ENCODE measurements at regions not wholly inside any gene's neighbourhood (a gene's known extent, or its start where the extent isn't known, plus 50 kb on each side); places are given as distances from the start of the nearest gene placed in this dataset.

DNA sequence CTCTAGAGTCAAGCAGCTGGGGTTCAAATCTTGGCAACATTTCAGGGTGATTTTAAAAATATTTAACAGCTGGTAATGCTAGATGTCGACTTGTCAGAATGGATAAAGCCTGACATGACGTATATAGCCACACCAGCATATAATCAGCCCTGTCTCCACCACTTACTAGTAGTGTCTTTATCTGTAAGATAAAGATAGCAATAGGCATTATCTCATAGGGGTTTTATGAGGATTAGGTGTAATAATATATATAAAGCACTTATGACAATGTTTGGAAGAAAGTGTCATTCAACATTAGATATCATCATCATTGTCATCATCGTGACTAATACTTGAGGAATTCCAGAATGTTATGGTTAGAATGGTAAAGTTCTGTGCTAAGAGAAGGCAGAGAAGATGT, 369.0 kb upstream of the CWC22 start:
- Histone ChIP-seq H3K27ac (ENCODE audit: low read depth in 2 of 2, low read length in 1 of 2) (no peak overlapping the region), H2AFZ (ENCODE audit: low read depth) (no peak overlapping the region), H3K4me2 (no peak overlapping the region), H3K27me3 (ENCODE audit: insufficient read depth) (no peaks in the 10 kb centered on the region), H3K4me3 (ENCODE audit: low read depth in 2 of 2, low read length in 1 of 2) (no peak overlapping the region), H3F3A (replicated peaks; ENCODE audit: insufficient read depth) (no peaks in the 10 kb centered on the region), H3K9ac (no peak overlapping the region), H3K4me1 (ENCODE audit: control insufficient read depth in 1 of 2, insufficient read depth in 2 of 2, low read depth in 1 of 2, low read length in 1 of 2) (no peaks in the 10 kb centered on the region), H3K9me2 (no peaks in the 10 kb centered on the region), H3K9me3 (no peaks in the 10 kb centered on the region), H3K79me2 (ENCODE audit: insufficient read depth) (no peaks in the 10 kb centered on the region), H3K36me3 (replicated peaks in 1 of 2; ENCODE audit: control insufficient read depth in 1 of 2, insufficient read depth in 2 of 2, low read length in 1 of 2) (no peaks in the 10 kb centered on the region), H4K20me1 (ENCODE audit: insufficient read depth) (no peaks in the 10 kb centered on the region)
- no peak for DNase-seq
- WGBS (ENCODE audit: low lambda C conversion rate) = 64% methylated on average over 3 of the region's 3 CpGs
- TF ChIP-seq JUND (IDR thresholded peaks at IDR 0.05) (no peak), GABPA (IDR thresholded peaks at IDR 0.05; ENCODE audit: low read depth) (no peak), RCOR1 (IDR thresholded peaks at IDR 0.05; ENCODE audit: low read length) (no peak), YY1 (IDR thresholded peaks at IDR 0.05; ENCODE audit: low read depth) (no peak), RAD21 (IDR thresholded peaks at IDR 0.05; ENCODE audit: low read length) (no peak), NRF1 (IDR thresholded peaks at IDR 0.05; ENCODE audit: low read depth, low read length) (no peak), SMC3 (IDR thresholded peaks at IDR 0.05; ENCODE audit: low read depth, low read length) (no peak), RFX5 (IDR thresholded peaks at IDR 0.05; ENCODE audit: low read length) (no peak), RXRA (IDR thresholded peaks at IDR 0.05; ENCODE audit: borderline replicate concordance, low read depth) (no peak), TCF12 (IDR thresholded peaks at IDR 0.05) (no peak)
- TF ChIP-seq, protein P1, sequence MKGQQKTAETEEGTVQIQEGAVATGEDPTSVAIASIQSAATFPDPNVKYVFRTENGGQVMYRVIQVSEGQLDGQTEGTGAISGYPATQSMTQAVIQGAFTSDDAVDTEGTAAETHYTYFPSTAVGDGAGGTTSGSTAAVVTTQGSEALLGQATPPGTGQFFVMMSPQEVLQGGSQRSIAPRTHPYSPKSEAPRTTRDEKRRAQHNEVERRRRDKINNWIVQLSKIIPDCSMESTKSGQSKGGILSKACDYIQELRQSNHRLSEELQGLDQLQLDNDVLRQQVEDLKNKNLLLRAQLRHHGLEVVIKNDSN (IDR thresholded peaks at IDR 0.05; ENCODE audit: borderline replicate concordance, low read depth) = no peak
- TF ChIP-seq, protein P2, sequence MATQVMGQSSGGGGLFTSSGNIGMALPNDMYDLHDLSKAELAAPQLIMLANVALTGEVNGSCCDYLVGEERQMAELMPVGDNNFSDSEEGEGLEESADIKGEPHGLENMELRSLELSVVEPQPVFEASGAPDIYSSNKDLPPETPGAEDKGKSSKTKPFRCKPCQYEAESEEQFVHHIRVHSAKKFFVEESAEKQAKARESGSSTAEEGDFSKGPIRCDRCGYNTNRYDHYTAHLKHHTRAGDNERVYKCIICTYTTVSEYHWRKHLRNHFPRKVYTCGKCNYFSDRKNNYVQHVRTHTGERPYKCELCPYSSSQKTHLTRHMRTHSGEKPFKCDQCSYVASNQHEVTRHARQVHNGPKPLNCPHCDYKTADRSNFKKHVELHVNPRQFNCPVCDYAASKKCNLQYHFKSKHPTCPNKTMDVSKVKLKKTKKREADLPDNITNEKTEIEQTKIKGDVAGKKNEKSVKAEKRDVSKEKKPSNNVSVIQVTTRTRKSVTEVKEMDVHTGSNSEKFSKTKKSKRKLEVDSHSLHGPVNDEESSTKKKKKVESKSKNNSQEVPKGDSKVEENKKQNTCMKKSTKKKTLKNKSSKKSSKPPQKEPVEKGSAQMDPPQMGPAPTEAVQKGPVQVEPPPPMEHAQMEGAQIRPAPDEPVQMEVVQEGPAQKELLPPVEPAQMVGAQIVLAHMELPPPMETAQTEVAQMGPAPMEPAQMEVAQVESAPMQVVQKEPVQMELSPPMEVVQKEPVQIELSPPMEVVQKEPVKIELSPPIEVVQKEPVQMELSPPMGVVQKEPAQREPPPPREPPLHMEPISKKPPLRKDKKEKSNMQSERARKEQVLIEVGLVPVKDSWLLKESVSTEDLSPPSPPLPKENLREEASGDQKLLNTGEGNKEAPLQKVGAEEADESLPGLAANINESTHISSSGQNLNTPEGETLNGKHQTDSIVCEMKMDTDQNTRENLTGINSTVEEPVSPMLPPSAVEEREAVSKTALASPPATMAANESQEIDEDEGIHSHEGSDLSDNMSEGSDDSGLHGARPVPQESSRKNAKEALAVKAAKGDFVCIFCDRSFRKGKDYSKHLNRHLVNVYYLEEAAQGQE (IDR thresholded peaks at IDR 0.05; ENCODE audit: low read depth, low read length) = no peak
- CTCF ChIA-PET = interaction anchor here (0.8 kb wide), 1 partner anchor 8 kb away, joined by 3 read pairs; no protein-coding TSS in a partner anchor
- POLR2A ChIA-PET = no interaction called here

DNA sequence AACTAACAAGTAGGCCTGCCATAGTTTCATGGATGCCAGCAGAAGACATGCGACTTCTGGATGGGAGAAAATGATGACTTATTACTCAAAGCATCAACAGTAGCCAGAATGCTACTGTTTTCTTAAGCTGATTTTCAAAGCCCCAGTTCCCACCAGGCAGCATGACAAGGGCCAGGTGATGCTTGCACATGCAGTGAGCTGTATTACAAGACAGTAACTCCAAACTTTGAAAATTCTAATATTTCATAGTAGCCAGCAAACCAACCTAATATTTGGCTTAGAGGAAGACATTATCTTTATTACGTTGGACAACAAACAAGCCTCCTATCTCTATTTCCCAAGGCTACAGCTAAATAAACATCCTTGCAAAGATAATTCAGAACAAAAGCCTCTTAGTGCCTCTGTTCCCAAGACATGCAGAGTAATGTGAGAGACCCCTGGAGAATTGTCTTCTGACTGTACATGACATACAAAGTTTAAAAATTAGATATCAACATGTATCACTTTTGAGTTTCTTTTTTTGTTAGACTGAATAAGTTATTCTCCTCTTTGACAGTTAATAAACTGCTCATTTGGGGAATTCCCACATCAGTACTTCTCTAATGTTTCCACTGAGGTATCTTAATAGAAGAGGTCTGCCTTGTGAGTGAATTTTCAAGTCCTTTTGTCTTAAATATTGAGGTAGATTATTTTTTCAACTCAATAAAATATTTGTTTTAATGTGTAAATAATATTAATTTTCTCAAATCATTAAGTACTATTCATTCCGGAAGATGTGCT, 367.6 kb upstream of the CWC22 start:
- no peaks in the 10 kb centered on the region for H3K36me3 ChIP-seq (replicated peaks in 1 of 2; ENCODE audit: control insufficient read depth in 1 of 2, insufficient read depth in 2 of 2, low read length in 1 of 2)
- ChIA-PET CTCF (no interaction called here), POLR2A (no interaction called here)
- H3K4me3 ChIP-seq (ENCODE audit: low read depth in 2 of 2, low read length in 1 of 2) = no peak overlapping the region
- H2AFZ ChIP-seq (ENCODE audit: low read depth) = no peak overlapping the region
- no peaks in the 10 kb centered on the region for H4K20me1 ChIP-seq (ENCODE audit: insufficient read depth)
- H3K79me2 ChIP-seq (ENCODE audit: insufficient read depth) = no peaks in the 10 kb centered on the region
- no peaks in the 10 kb centered on the region for H3K27me3 ChIP-seq (ENCODE audit: insufficient read depth)
- no peak overlapping the region for H3K9ac ChIP-seq
- H3K9me2 ChIP-seq = no peaks in the 10 kb centered on the region
- no peak overlapping the region for H3K27ac ChIP-seq (ENCODE audit: low read depth in 2 of 2, low read length in 1 of 2)
- H3K4me2 ChIP-seq = no peak overlapping the region
- no peaks in the 10 kb centered on the region for H3F3A ChIP-seq (replicated peaks; ENCODE audit: insufficient read depth)
- H3K4me1 ChIP-seq (ENCODE audit: control insufficient read depth in 1 of 2, insufficient read depth in 2 of 2, low read depth in 1 of 2, low read length in 1 of 2) = no peaks in the 10 kb centered on the region
- H3K9me3 ChIP-seq = no peaks in the 10 kb centered on the region
- TF ChIP-seq RCOR1 (IDR thresholded peaks at IDR 0.05; ENCODE audit: low read length) (no peak), TAF1 (IDR thresholded peaks at IDR 0.05; ENCODE audit: borderline replicate concordance, low read depth, low read length) (no peak), NRF1 (IDR thresholded peaks at IDR 0.05; ENCODE audit: low read depth, low read length) (no peak), GATA2 (CRISPR knock-in tag; IDR thresholded peaks at IDR 0.05) (no peak), POLR2AphosphoS5 (IDR thresholded peaks at IDR 0.05; ENCODE audit: low read depth, low read length) (no peak), RXRA (IDR thresholded peaks at IDR 0.05; ENCODE audit: borderline replicate concordance, low read depth) (no peak), RFX5 (IDR thresholded peaks at IDR 0.05; ENCODE audit: low read length) (no peak), SIN3A (IDR thresholded peaks at IDR 0.05; ENCODE audit: borderline replicate concordance, low read depth, low read length) (no peak), FOXJ3 (CRISPR knock-in tag; IDR thresholded peaks at IDR 0.05) (no peak)
- TF ChIP-seq, protein P3, sequence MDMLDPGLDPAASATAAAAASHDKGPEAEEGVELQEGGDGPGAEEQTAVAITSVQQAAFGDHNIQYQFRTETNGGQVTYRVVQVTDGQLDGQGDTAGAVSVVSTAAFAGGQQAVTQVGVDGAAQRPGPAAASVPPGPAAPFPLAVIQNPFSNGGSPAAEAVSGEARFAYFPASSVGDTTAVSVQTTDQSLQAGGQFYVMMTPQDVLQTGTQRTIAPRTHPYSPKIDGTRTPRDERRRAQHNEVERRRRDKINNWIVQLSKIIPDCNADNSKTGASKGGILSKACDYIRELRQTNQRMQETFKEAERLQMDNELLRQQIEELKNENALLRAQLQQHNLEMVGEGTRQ (IDR thresholded peaks at IDR 0.05; ENCODE audit: borderline replicate concordance, low read depth, low read length) = no peak
- TF ChIP-seq, protein P4, sequence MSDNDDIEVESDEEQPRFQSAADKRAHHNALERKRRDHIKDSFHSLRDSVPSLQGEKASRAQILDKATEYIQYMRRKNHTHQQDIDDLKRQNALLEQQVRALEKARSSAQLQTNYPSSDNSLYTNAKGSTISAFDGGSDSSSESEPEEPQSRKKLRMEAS (IDR thresholded peaks at IDR 0.05; ENCODE audit: low read depth) = no peak
- no peak for DNase-seq
- WGBS (ENCODE audit: low lambda C conversion rate) = 70% methylated on average over 3 of the region's 3 CpGs

All from SK-N-SH (cell line).